Cardiac muscle cell (in vitro differentiated cells and primary cell): ENCODE measurements at regions not wholly inside any gene's neighbourhood (a gene's known extent, or its start where the extent isn't known, plus 50 kb on each side); places are given as distances from the start of the nearest gene placed in this dataset.

Experiments used
- DNase-seq, 2 donors: peaks; one replicate each; pipeline versions ENCODE4 v3.0.0 to v3.0.0-alpha.2; 2010 to 2017; ENCODE audit warnings: low read depth in 1 of 2, low spot score in 1 of 2
- H3K27ac ChIP-seq: fragments of 200-600 bp; sonication (generic); 2 replicates; pipeline ENCODE4 v1.5.1; 2016
- H3K27me3 ChIP-seq: fragments of 200-600 bp; sonication (generic); 2 replicates; pipeline ENCODE4 v1.6.0; 2016; ENCODE audit warnings: control low read depth
- H3K36me3 ChIP-seq: fragments of 200-600 bp; sonication (generic); 2 replicates; pipeline ENCODE4 v1.5.1; 2016; ENCODE audit warnings: control low read depth
- H3K4me1 ChIP-seq: fragments of 200-600 bp; sonication (generic); 2 replicates; pipeline ENCODE4 v1.8.1; 2017; ENCODE audit warnings: low read depth, mild to moderate bottlenecking, mixed run types
- H3K4me3 ChIP-seq: fragments of 200-600 bp; sonication (generic); 2 replicates; pipeline ENCODE4 v1.5.1; 2016; ENCODE audit warnings: mild to moderate bottlenecking
- H3K9me3 ChIP-seq: fragments of 200-600 bp; sonication (generic); 2 replicates; pipeline ENCODE4 v1.5.1; 2017; ENCODE audit warnings: low read depth, mild to moderate bottlenecking, control low read depth
- CTCF ChIP-seq: IDR thresholded peaks from 2 replicates; pipeline ENCODE4 v1.5.1; 2012; ENCODE audit warnings: low read depth, mild to moderate bottlenecking, low read length

GRCh38 chr15:70390723-70391122 is 293.0 kb upstream of the TLE3 start:
- Histone ChIP-seq H3K4me3 (no peak overlapping the region), H3K27me3 (no peaks in the 10 kb centered on the region), H3K4me1 (peaks cover 8% of the 10 kb centered on the region), H3K9me3 (no peaks in the 10 kb centered on the region), H3K27ac (no peak overlapping the region), H3K36me3 (no peaks in the 10 kb centered on the region)
- DNase-seq: no peak
- no peak for TF ChIP-seq CTCF

GRCh38 chr15:70387993-70388392 is 290.3 kb upstream of the TLE3 start:
- no peak for TF ChIP-seq CTCF
- no peaks in the 10 kb centered on the region for H3K9me3 ChIP-seq
- H3K4me1 ChIP-seq: peaks cover 8% of the 10 kb centered on the region
- no peaks in the 10 kb centered on the region for H3K27me3 ChIP-seq
- no peak for DNase-seq
- no peak overlapping the region for H3K4me3 ChIP-seq
- no peak overlapping the region for H3K27ac ChIP-seq
- no peaks in the 10 kb centered on the region for H3K36me3 ChIP-seq

GRCh38 chr15:70387081-70387480 is 289.4 kb upstream of the TLE3 start:
- DNase-seq: no peak
- no peak overlapping the region for H3K4me3 ChIP-seq
- TF ChIP-seq CTCF: no peak
- H3K27me3 ChIP-seq: no peaks in the 10 kb centered on the region
- H3K9me3 ChIP-seq: no peaks in the 10 kb centered on the region
- H3K4me1 ChIP-seq: peaks cover 8% of the 10 kb centered on the region
- no peak overlapping the region for H3K27ac ChIP-seq
- no peaks in the 10 kb centered on the region for H3K36me3 ChIP-seq

- H3K27ac ChIP-seq: no peak overlapping the region
- H3K4me1 ChIP-seq: peaks cover 9% of the 10 kb centered on the region
- DNase-seq: no peak
- H3K4me3 ChIP-seq: no peak overlapping the region
- no peaks in the 10 kb centered on the region for H3K27me3 ChIP-seq
- TF ChIP-seq CTCF: no peak
- no peaks in the 10 kb centered on the region for H3K9me3 ChIP-seq
- no peaks in the 10 kb centered on the region for H3K36me3 ChIP-seq
Measured at GRCh38 chr15:70385711-70386110, 288.0 kb upstream of the TLE3 start.

GRCh38 chr15:70385052-70385451 is 287.3 kb upstream of the TLE3 start:
- TF ChIP-seq CTCF: no peak

GRCh38 chr15:70383856-70384255 is 286.1 kb upstream of the TLE3 start:
- H3K4me3 ChIP-seq: no peak overlapping the region
- no peaks in the 10 kb centered on the region for H3K9me3 ChIP-seq
- H3K36me3 ChIP-seq: no peaks in the 10 kb centered on the region
- no peak for DNase-seq
- peaks cover 14% of the 10 kb centered on the region for H3K4me1 ChIP-seq
- TF ChIP-seq CTCF: no peak
- H3K27ac ChIP-seq: no peak overlapping the region
- H3K27me3 ChIP-seq: no peaks in the 10 kb centered on the region

More at GRCh38 chr15:70385052-70385451, 287.3 kb upstream of the TLE3 start:
- Histone ChIP-seq H3K36me3 (no peaks in the 10 kb centered on the region), H3K27me3 (no peaks in the 10 kb centered on the region), H3K4me1 (peaks cover 14% of the 10 kb centered on the region), H3K9me3 (no peaks in the 10 kb centered on the region), H3K4me3 (no peak overlapping the region), H3K27ac (no peak overlapping the region)
- DNase-seq: no peak
